Immature natural killer cell (primary cell): ENCODE measurements at regions not wholly inside any gene's neighbourhood (a gene's known extent, or its start where the extent isn't known, plus 50 kb on each side); places are given as distances from the start of the nearest gene placed in this dataset.
A peak's percentile ranks its signal among the peaks of the same experiment; 100 is the strongest.

Experiments
- DNase-seq, 3 donors: peaks; one replicate each; pipeline ENCODE4 v3.0.0; 2022; ENCODE audit warnings: mixed read lengths in 1 of 3
- H3K27ac Mint-ChIP-seq, 6 donors: one replicate each; pipeline ENCODE4 v1.8.0; 2020; ENCODE audit warnings: mixed read lengths in 6 of 6, mild to moderate bottlenecking in 5 of 6, inconsistent platforms in 4 of 6, moderate library complexity in 3 of 6
- H3K27me3 Mint-ChIP-seq, 3 donors: one replicate each; pipeline ENCODE4 v1.8.0; 2020 to 2021; ENCODE audit warnings: low read depth in 3 of 3, mild to moderate bottlenecking in 3 of 3, mixed read lengths in 3 of 3, moderate library complexity in 3 of 3, inconsistent platforms in 1 of 3
- H3K36me3 Mint-ChIP-seq, 3 donors: one replicate each; pipeline ENCODE4 v1.8.0; 2020; ENCODE audit warnings: mixed read lengths in 3 of 3, inconsistent platforms in 2 of 3, mild to moderate bottlenecking in 2 of 3
- H3K4me1 Mint-ChIP-seq, 2 donors: one replicate each; pipeline ENCODE4 v1.8.0; 2020; ENCODE audit warnings: inconsistent platforms in 2 of 2, mild to moderate bottlenecking in 2 of 2, mixed read lengths in 2 of 2, moderate library complexity in 1 of 2
- H3K4me3 Mint-ChIP-seq, 5 donors: one replicate each; pipeline ENCODE4 v1.8.0; 2020; ENCODE audit warnings: mild to moderate bottlenecking in 5 of 5, mixed read lengths in 5 of 5, inconsistent platforms in 3 of 5, moderate library complexity in 3 of 5
- H3K9me3 Mint-ChIP-seq, 6 donors: one replicate each; pipeline ENCODE4 v1.8.0; 2020; ENCODE audit warnings: mild to moderate bottlenecking in 6 of 6, mixed read lengths in 6 of 6, inconsistent platforms in 4 of 6, moderate library complexity in 3 of 6

DNA sequence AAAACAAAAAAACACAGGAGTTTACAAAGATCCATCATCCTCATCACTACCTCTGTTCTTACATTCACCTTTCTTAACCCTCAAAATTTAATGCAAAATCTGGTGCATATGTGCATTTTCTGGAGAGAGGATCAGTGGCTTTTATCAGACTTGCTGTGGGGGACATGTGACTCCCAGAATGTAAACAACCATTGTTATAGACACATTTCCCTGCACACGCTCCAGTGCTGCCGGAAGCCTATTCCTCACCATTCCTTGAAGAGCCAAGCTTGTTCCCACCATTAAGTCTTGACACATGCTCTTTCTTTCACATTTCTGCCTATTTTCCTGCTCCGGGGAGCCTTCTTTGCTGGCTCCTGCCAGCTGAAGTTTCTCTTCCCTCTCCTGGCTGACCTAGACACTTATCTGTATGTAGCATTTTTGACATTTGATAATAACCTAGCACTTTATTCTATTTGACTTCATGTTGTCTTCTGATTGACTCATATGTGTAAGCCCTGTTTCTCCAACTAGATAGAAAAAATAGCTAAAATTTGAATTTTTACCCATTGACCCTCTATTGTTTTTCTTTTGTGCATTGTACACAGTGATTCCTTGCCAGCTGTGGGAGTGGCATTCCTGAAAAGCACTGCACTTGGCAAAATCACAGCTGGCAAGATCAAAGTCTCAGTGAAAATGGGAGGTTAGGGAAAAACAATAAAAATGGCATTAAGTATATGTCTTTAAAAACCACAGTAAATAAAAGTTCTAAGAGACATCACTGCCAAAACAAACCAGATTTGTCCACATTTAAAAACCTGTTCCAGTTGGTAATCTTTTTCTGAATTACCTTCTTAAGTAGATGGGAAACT lies 76.8 kb upstream of the CIBAR2 start:
- Mint-ChIP-seq H3K27ac (no peak overlapping the region), H3K36me3 (peaks cover 5 to 7% (median 6%) of the 10 kb centered on the region in 3 donors), H3K9me3 (peaks cover 12 to 21% (median 17%) of the 10 kb centered on the region in 6 donors), H3K4me1 (no peaks in the 10 kb centered on the region), H3K4me3 (no peak overlapping the region), H3K27me3 (peaks cover 0 to 7% (median 4%) of the 10 kb centered on the region in 3 donors)
- DNase-seq: no peak

DNA sequence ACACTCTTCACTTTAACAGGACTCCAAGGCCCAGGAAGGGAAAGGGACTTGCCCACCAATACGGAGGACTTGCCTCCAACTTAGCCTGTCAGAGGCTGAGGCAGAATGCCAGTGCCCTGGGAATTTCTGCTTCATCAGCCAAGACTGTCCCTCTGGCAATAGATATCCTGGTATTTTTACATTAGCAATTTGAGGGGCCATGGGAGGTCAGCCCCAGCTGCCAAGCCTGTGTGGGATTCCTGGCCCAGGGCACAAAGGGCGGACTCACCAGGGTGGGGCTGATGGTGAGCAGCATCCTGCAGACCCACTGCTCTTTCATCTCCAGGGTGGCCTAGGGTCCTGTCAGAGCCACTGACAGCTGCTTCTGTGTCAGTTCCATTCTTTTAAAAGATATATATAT lies 78.3 kb upstream of the CIBAR2 start:
- Mint-ChIP-seq H3K9me3 (peaks cover 3 to 10% (median 5%) of the 10 kb centered on the region in 6 donors), H3K27ac (no peak overlapping the region), H3K4me3 (no peak overlapping the region), H3K36me3 (peaks cover 0 to 7% (median 6%) of the 10 kb centered on the region in 3 donors), H3K4me1 (no peaks in the 10 kb centered on the region), H3K27me3 (peaks cover 0 to 7% (median 4%) of the 10 kb centered on the region in 3 donors)
- DNase-seq: no peak

DNA sequence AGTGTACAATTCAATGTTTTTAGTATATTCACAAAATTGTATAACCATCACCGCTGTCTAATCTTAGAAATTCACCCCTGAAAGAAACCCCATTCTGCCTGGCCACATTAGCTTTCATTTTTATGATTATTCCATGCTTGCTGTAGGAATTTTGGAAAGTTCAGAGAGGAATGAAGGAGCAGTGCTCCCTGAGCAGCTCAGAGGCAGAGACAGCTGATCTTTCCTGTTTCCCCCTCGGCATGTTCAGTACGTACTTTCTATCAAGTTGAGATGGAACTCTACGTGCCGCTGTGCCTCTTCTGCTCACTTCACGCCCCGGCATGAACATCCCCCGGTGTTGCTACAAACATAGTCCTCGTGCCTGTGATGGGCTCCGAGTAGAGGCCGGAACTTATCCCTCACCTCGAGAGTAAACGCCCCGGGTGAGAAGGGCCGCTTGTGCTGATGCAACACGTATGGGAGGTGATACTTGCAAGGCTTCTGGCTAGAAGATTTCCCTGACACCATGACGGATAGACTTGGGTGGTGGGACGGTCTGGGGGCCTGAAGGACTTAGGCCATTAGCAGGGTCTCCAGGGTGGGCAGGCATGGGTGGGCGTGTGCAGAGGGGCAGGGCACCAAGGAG lies 79.2 kb upstream of the CIBAR2 start:
- peaks cover 0 to 5% (median 4%) of the 10 kb centered on the region in 3 donors for H3K27me3 Mint-ChIP-seq
- H3K36me3 Mint-ChIP-seq: peaks cover 0 to 7% (median 6%) of the 10 kb centered on the region in 3 donors
- DNase-seq: no peak
- H3K9me3 Mint-ChIP-seq: peaks cover 3 to 10% (median 5%) of the 10 kb centered on the region in 6 donors
- no peak overlapping the region for H3K4me3 Mint-ChIP-seq
- H3K27ac Mint-ChIP-seq: no peak overlapping the region
- H3K4me1 Mint-ChIP-seq: no peaks in the 10 kb centered on the region

GRCh38 chr16:85192238-85193114 lies 80.2 kb upstream of the CIBAR2 start:
- Mint-ChIP-seq H3K36me3 (peaks cover 0 to 7% (median 6%) of the 10 kb centered on the region in 3 donors), H3K4me3 (no peak overlapping the region), H3K27me3 (peaks cover 0 to 5% (median 4%) of the 10 kb centered on the region in 3 donors), H3K27ac (no peak overlapping the region), H3K9me3 (peaks cover 3 to 10% (median 5%) of the 10 kb centered on the region in 6 donors), H3K4me1 (no peaks in the 10 kb centered on the region)
- no peak for DNase-seq

DNA sequence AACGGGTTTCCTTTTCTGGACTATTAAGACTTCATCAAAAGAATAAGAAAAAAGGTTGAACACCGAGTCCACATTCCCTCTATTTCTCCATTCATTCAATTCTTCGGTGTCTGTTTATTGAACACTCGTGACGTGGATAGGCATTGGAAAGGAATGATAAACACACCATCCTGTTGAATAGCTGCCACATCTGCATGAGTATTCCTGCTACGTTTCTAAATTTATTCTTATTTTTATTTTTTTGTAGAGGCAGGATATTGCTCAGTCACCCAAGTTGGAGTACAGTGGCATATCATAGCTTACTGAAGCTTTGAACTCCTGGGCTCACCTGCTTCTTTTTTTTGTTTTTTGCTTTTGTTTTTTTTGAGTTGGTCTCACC lies 80.8 kb upstream of the CIBAR2 start:
- Mint-ChIP-seq H3K27me3 (peaks cover 4 to 5% (median 4%) of the 10 kb centered on the region in 3 donors), H3K9me3 (peaks cover 3 to 10% (median 5%) of the 10 kb centered on the region in 6 donors), H3K4me1 (no peaks in the 10 kb centered on the region), H3K4me3 (no peak overlapping the region), H3K36me3 (peaks cover 0 to 7% (median 6%) of the 10 kb centered on the region in 3 donors), H3K27ac (no peak overlapping the region)
- no peak for DNase-seq

DNA sequence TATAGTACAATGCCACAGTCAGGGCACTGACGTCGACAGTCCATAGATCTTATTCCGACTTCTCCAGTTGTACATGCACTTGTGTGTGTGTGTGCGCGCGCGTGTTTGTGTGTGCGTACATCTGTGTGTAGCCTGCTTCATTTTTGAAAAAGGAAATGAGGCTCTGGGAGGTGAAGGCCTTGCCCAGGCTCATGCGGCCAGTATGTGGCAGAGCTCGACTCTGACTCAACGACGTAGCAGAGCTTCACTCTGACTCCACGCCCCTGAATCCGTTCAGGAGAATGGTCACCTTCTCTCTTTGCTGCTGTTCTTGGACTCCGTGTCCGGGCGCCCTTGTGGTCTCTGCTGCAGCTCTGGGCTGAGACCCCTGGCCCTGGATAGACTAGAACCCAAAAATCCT lies 81.6 kb upstream of the CIBAR2 start:
- Mint-ChIP-seq H3K4me3 (no peak overlapping the region), H3K27me3 (peaks cover 4 to 5% (median 4%) of the 10 kb centered on the region in 3 donors)

GRCh38 chr16:85194307-85195270 lies 82.3 kb upstream of the CIBAR2 start:
- no peak overlapping the region for H3K4me3 Mint-ChIP-seq
- peaks cover 0 to 7% (median 6%) of the 10 kb centered on the region in 3 donors for H3K36me3 Mint-ChIP-seq
- no peaks in the 10 kb centered on the region for H3K4me1 Mint-ChIP-seq
- no peak for DNase-seq
- peaks cover 0 to 8% (median 4%) of the 10 kb centered on the region in 6 donors for H3K9me3 Mint-ChIP-seq
- peak overlapping the region in 1 of 6 donors; percentile 3 for H3K27ac Mint-ChIP-seq
- H3K27me3 Mint-ChIP-seq: peaks cover 4% of the 10 kb centered on the region in 3 donors

More for the DNA sequence above, 81.6 kb upstream of the CIBAR2 start:
- DNase-seq: no peak
- no peaks in the 10 kb centered on the region for H3K4me1 Mint-ChIP-seq
- H3K27ac Mint-ChIP-seq: no peak overlapping the region
- peaks cover 0 to 10% (median 5%) of the 10 kb centered on the region in 6 donors for H3K9me3 Mint-ChIP-seq
- peaks cover 0 to 7% (median 6%) of the 10 kb centered on the region in 3 donors for H3K36me3 Mint-ChIP-seq

GRCh38 chr16:85195271-85195647 lies 83.0 kb upstream of the CIBAR2 start:
- Mint-ChIP-seq H3K27me3 (peaks cover 0 to 5% (median 4%) of the 10 kb centered on the region in 3 donors), H3K4me1 (no peaks in the 10 kb centered on the region), H3K36me3 (peaks cover 0 to 1% (median 1%) of the 10 kb centered on the region in 3 donors), H3K4me3 (no peak overlapping the region), H3K9me3 (peaks cover 0 to 1% (median 0%) of the 10 kb centered on the region in 6 donors), H3K27ac (no peak overlapping the region)
- no peak for DNase-seq

DNA sequence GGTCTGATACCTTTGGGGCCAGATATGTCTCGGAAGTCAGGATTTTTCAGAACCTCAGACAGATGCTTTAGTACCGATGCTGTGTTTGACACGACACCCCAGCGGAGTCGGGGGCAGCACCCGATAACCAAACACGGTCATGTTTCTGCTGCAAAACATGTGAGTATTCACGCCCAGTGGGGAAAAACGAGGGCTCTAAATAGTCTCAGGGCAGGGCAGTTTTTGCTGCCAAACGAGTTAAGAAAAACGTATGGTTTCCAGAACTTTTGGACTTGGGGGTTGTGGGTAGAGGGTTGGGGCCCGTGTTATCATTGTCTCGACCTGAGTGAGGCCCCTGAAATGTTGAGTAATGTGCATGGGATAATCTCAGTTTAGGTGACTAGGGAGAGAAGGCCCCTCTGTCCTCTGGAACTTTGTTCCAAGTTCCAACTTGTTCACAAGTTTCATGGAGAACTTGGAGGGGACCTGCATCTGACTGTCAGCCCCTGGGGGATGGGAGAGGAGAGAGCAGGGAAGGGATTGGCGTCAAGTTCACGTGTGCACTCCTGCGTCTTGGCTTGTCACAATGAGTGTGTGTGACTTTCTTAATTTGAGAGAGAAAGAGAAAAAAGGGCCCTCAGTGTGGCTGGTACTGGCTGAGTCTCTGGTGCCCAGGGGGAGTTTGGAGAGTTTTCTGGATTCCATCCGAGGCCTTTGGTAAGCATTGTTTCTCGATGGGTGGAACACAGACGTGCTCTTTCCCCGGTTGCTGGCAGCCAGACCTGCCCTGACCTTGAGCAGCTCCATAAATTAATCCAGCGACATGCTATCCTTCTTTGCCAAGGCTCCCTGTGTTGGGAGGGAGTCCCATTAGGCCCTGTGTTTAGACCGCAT lies 83.9 kb upstream of the CIBAR2 start:
- Mint-ChIP-seq H3K27ac (peak overlapping the region in 1 of 6 donors; percentile 1), H3K36me3 (no peaks in the 10 kb centered on the region), H3K9me3 (no peaks in the 10 kb centered on the region), H3K27me3 (peaks cover 0 to 5% (median 4%) of the 10 kb centered on the region in 3 donors), H3K4me3 (no peak overlapping the region), H3K4me1 (no peaks in the 10 kb centered on the region)
- no peak for DNase-seq

DNA sequence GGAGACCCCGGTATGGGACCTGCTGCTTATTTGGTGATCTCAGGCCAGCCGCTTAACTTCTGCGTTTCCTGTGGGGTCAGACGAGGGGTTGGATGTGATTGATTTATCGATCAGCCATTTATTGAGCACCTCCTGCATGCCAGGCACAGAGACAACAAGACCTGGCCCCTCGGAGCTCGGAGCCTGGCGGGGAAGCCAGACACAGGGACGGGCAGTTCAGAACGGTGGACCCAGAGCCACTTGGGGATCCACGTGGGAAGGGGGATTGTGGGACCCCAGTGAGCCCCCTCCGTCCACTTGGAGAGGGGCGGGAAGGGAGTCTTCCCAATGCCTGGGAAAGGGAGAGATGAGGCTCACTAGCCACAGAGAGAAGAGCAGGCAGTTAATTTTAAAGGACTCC lies 84.7 kb upstream of the CIBAR2 start:
- Mint-ChIP-seq H3K4me3 (no peak overlapping the region), H3K36me3 (no peaks in the 10 kb centered on the region), H3K27me3 (peaks cover 0 to 4% (median 3%) of the 10 kb centered on the region in 3 donors)

GRCh38 chr16:85197611-85198566 lies 85.6 kb upstream of the CIBAR2 start:
- H3K4me1 Mint-ChIP-seq: no peaks in the 10 kb centered on the region
- H3K27me3 Mint-ChIP-seq: peaks cover 0 to 4% (median 3%) of the 10 kb centered on the region in 3 donors
- no peaks in the 10 kb centered on the region for H3K9me3 Mint-ChIP-seq
- H3K4me3 Mint-ChIP-seq: no peak overlapping the region
- no peak for DNase-seq
- no peaks in the 10 kb centered on the region for H3K36me3 Mint-ChIP-seq
- no peak overlapping the region for H3K27ac Mint-ChIP-seq

More for the DNA sequence above, 84.7 kb upstream of the CIBAR2 start:
- no peak for DNase-seq
- no peaks in the 10 kb centered on the region for H3K4me1 Mint-ChIP-seq
- no peak overlapping the region for H3K27ac Mint-ChIP-seq
- no peaks in the 10 kb centered on the region for H3K9me3 Mint-ChIP-seq
